ENCODE measurements at regions not wholly inside any gene's neighbourhood (a gene's known extent, or its start where the extent isn't known, plus 50 kb on each side); places are given as distances from the start of the nearest gene placed in this dataset.

- DNase-seq: no peak
These were observed 136.7 kb upstream of the FAM20A start for GRCh38 chr17:68737761-68738443.

GRCh38 chr17:68734931-68735330, 133.8 kb upstream of the FAM20A start:
- DNase-seq: no peak

GRCh38 chr17:68734187-68734900, 133.2 kb upstream of the FAM20A start:
- DNase-seq: no peak

GRCh38 chr17:68733241-68734176, 132.3 kb upstream of the FAM20A start:
- no peak for DNase-seq

GRCh38 chr17:68732301-68732749, 131.2 kb upstream of the FAM20A start:
- DNase-seq: no peak

- DNase-seq: no peak
These were observed 130.3 kb upstream of the FAM20A start for GRCh38 chr17:68731465-68731864.

GRCh38 chr17:68719431-68719830, 118.3 kb upstream of the FAM20A start:
- no peak for DNase-seq

GRCh38 chr17:68718926-68719325, 117.8 kb upstream of the FAM20A start:
- DNase-seq: no peak

GRCh38 chr17:68718465-68718864, 117.3 kb upstream of the FAM20A start:
- DNase-seq: no peak

- DNase-seq: no peak
These were observed 113.5 kb upstream of the FAM20A start for GRCh38 chr17:68714676-68715075.

GRCh38 chr17:68711858-68712257, 110.7 kb upstream of the FAM20A start:
- DNase-seq: no peak

- no peak for DNase-seq
These were observed 109.8 kb upstream of the FAM20A start for GRCh38 chr17:68710976-68711375.

- no peak for DNase-seq
These were observed 109.0 kb upstream of the FAM20A start for GRCh38 chr17:68710035-68710780.

- no peak for DNase-seq
These were observed 108.3 kb upstream of the FAM20A start for GRCh38 chr17:68709461-68709860.

GRCh38 chr17:68707031-68707430, 105.9 kb upstream of the FAM20A start:
- DNase-seq: no peak

GRCh38 chr17:68706356-68706920, 105.3 kb upstream of the FAM20A start:
- no peak for DNase-seq

GRCh38 chr17:68705714-68706076, 104.5 kb upstream of the FAM20A start:
- no peak for DNase-seq

GRCh38 chr17:68704871-68705713, 103.9 kb upstream of the FAM20A start:
- no peak for DNase-seq

- DNase-seq: no peak
These were observed 99.9 kb upstream of the FAM20A start for GRCh38 chr17:68701046-68701445.

GRCh38 chr17:68700421-68700820, 99.3 kb upstream of the FAM20A start:
- no peak for DNase-seq

GRCh38 chr17:68699936-68700335, 98.8 kb upstream of the FAM20A start:
- DNase-seq: no peak
